ENCODE measurements at regions not wholly inside any gene's neighbourhood (a gene's known extent, or its start where the extent isn't known, plus 50 kb on each side); places are given as distances from the start of the nearest gene placed in this dataset.

DNA sequence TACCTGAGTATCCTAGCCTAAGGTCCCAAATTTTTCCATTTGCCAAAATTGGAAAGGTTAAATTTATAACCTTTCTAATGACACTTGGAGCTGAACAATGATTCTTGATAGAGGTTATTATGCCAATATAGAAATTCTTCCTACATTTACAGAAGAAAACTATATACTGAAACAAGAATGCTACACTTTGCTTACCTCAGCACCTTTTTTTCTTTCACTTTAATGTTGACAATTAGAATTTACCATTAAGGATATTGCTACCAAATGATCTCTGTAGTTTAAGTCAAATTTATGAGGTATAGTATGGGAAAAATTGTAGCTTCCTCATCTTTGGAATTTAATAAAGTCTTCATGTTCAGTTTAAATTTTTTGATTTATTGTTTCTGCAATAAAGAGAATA is 577.0 kb downstream of the NR4A2 start:
- no peaks in the 10 kb centered on the region for H3K27me3 ChIP-seq
- TF ChIP-seq POLR2A (IDR thresholded peaks at IDR 0.05) (no peak), POLR2AphosphoS5 (IDR thresholded peaks at IDR 0.05; ENCODE audit: insufficient read depth in 1 of 2, low read depth in 1 of 2) (no peak)
- TF ChIP-seq, protein P1, sequence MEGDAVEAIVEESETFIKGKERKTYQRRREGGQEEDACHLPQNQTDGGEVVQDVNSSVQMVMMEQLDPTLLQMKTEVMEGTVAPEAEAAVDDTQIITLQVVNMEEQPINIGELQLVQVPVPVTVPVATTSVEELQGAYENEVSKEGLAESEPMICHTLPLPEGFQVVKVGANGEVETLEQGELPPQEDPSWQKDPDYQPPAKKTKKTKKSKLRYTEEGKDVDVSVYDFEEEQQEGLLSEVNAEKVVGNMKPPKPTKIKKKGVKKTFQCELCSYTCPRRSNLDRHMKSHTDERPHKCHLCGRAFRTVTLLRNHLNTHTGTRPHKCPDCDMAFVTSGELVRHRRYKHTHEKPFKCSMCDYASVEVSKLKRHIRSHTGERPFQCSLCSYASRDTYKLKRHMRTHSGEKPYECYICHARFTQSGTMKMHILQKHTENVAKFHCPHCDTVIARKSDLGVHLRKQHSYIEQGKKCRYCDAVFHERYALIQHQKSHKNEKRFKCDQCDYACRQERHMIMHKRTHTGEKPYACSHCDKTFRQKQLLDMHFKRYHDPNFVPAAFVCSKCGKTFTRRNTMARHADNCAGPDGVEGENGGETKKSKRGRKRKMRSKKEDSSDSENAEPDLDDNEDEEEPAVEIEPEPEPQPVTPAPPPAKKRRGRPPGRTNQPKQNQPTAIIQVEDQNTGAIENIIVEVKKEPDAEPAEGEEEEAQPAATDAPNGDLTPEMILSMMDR (IDR thresholded peaks at IDR 0.05), result no peak
- no peaks in the 10 kb centered on the region for H3K4me1 ChIP-seq
- H3K4me3 ChIP-seq, result no peak overlapping the region
- H3K27ac ChIP-seq, result no peak overlapping the region
- no peaks in the 10 kb centered on the region for H3K9me3 ChIP-seq
- no peak for DNase-seq (ENCODE audit: extremely low spot score in 2 of 2)
- intact Hi-C loops (cut with DNase I), result no loop called here
- no peaks in the 10 kb centered on the region for H3K36me3 ChIP-seq

DNA sequence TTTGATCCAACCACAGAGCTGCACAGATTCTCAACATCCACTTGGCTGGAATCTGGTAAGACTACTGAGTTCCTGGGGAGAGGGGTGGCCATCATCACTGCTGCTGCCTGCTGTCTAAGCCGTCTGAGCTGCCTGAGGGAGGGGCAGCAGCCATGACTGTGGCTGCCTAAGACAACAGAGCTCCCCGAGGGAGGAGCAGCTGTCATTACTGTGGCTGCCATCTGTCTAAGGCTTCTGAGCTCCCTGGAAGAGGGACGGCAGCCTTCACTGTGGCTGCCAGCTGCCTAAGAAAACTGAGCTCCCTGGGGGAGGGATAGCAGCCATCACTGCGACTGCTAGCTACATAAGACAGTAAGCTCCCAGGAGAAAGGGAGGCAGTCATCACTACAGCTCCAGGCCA is 584.4 kb downstream of the NR4A2 start:
- Histone ChIP-seq H3K27ac (no peak overlapping the region), H3K9me3 (no peaks in the 10 kb centered on the region), H3K4me1 (no peaks in the 10 kb centered on the region), H3K27me3 (no peaks in the 10 kb centered on the region), H3K4me3 (no peak overlapping the region), H3K36me3 (no peaks in the 10 kb centered on the region)
- intact Hi-C loops (cut with DNase I), result no loop called here
- no peak for TF ChIP-seq POLR2AphosphoS5 (IDR thresholded peaks at IDR 0.05; ENCODE audit: insufficient read depth in 1 of 2, low read depth in 1 of 2)
- TF ChIP-seq, protein P1 (IDR thresholded peaks at IDR 0.05), result no peak
- TF ChIP-seq POLR2A (IDR thresholded peaks at IDR 0.05), result no peak
- no peak for DNase-seq (ENCODE audit: extremely low spot score in 2 of 2)

- Histone ChIP-seq H3K36me3 (no peaks in the 10 kb centered on the region), H3K27ac (no peak overlapping the region), H3K4me3 (no peak overlapping the region), H3K27me3 (no peaks in the 10 kb centered on the region), H3K9me3 (no peaks in the 10 kb centered on the region), H3K4me1 (no peaks in the 10 kb centered on the region)
- no peak for DNase-seq (ENCODE audit: extremely low spot score in 2 of 2)
- TF ChIP-seq, protein P1 (IDR thresholded peaks at IDR 0.05), result no peak
- TF ChIP-seq POLR2A (IDR thresholded peaks at IDR 0.05) (no peak), POLR2AphosphoS5 (IDR thresholded peaks at IDR 0.05; ENCODE audit: insufficient read depth in 1 of 2, low read depth in 1 of 2) (no peak)
- intact Hi-C loops (cut with DNase I), result no loop called here
Observed at GRCh38 chr2:155747531-155747930, 585.0 kb downstream of the NR4A2 start.

GRCh38 chr2:155733091-155733853 is 599.2 kb downstream of the NR4A2 start:
- no peak for DNase-seq (ENCODE audit: extremely low spot score in 2 of 2)
- Histone ChIP-seq H3K27ac (no peak overlapping the region), H3K4me1 (no peaks in the 10 kb centered on the region), H3K27me3 (no peaks in the 10 kb centered on the region), H3K36me3 (no peaks in the 10 kb centered on the region), H3K9me3 (no peaks in the 10 kb centered on the region), H3K4me3 (no peak overlapping the region)
- TF ChIP-seq POLR2AphosphoS5 (IDR thresholded peaks at IDR 0.05; ENCODE audit: insufficient read depth in 1 of 2, low read depth in 1 of 2) (no peak), POLR2A (IDR thresholded peaks at IDR 0.05) (no peak)
- TF ChIP-seq, protein P1 (IDR thresholded peaks at IDR 0.05), result no peak
- intact Hi-C loops (cut with DNase I), result no loop called here

DNA sequence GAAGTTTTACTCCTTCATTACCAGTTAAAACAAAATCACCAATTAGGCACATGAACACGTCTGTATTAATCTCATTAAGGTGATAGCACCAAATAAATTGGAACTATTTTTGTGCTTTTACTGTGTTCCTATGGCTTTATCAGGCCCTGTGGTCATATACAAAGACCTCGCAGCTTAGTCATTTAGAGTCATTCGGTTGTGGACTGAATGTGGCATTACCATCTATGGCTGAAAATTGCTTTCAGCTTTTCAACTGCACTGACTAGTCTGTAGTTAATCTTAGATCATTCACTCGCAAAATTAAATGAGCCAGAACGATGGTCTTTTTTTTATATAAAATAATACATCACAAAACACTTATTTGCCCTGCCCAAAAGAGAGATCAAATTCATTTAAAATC is 601.7 kb downstream of the NR4A2 start:
- no peaks in the 10 kb centered on the region for H3K9me3 ChIP-seq
- H3K27ac ChIP-seq, result no peak overlapping the region
- H3K27me3 ChIP-seq, result no peaks in the 10 kb centered on the region
- no peak for TF ChIP-seq POLR2A (IDR thresholded peaks at IDR 0.05)
- TF ChIP-seq, protein P1 (IDR thresholded peaks at IDR 0.05), result no peak
- no peak for TF ChIP-seq POLR2AphosphoS5 (IDR thresholded peaks at IDR 0.05; ENCODE audit: insufficient read depth in 1 of 2, low read depth in 1 of 2)
- DNase-seq (ENCODE audit: extremely low spot score in 2 of 2), result no peak
- H3K4me1 ChIP-seq, result no peaks in the 10 kb centered on the region
- intact Hi-C loops (cut with DNase I), result no loop called here
- no peak overlapping the region for H3K4me3 ChIP-seq
- H3K36me3 ChIP-seq, result no peaks in the 10 kb centered on the region
